ENCODE measurements at regions not wholly inside any gene's neighbourhood (a gene's known extent, or its start where the extent isn't known, plus 50 kb on each side); places are given as distances from the start of the nearest gene placed in this dataset.
A peak's percentile ranks its signal among the peaks of the same experiment; 100 is the strongest.
"Not testable (repeated sequence)": the region's sequence is repeated elsewhere in the genome, so short reads cannot be mapped to it uniquely, and the experiment has no call there.

GRCh38 chr15:22572152-22572735 is 113.5 kb downstream of the GOLGA6L22 start:
- POLR2A ChIA-PET; H3K27ac ChIP-seq (ENCODE audit: extremely low read depth, low read depth, low read length); H3K79me2 ChIP-seq (ENCODE audit: control insufficient read depth, insufficient read depth, low read length); in situ Hi-C loops (cut with MboI); H3K9ac ChIP-seq (ENCODE audit: insufficient read depth in 1 of 2, low read depth in 2 of 2, low read length in 2 of 2); H3K4me3 ChIP-seq; ATAC-seq; H2AFZ ChIP-seq (ENCODE audit: low read depth, low read length); H3K4me2 ChIP-seq (ENCODE audit: insufficient read depth, low read length); H4K20me1 ChIP-seq (replicated peaks; ENCODE audit: control insufficient read depth, insufficient read depth, low read length); intact Hi-C loops (cut with micrococcal nuclease); H3K36me3 ChIP-seq (ENCODE audit: control insufficient read depth, insufficient read depth, low read length); H3K4me1 ChIP-seq (replicated peaks in 1 of 2; ENCODE audit: control insufficient read depth in 2 of 2, insufficient read depth in 2 of 2, low read length in 2 of 2); FAIRE-seq; DNase-seq (ENCODE audit: extremely low read depth in 1 of 4, low spot score in 3 of 4); H3K9me3 ChIP-seq (replicated peaks; ENCODE audit: control insufficient read depth, insufficient read depth, low read depth, low read length); H3K9me1 ChIP-seq (ENCODE audit: control insufficient read depth, insufficient read depth, low read length); H3K27me3 ChIP-seq (ENCODE audit: control insufficient read depth in 2 of 2, insufficient read depth in 2 of 2, low read length in 2 of 2); CTCF ChIA-PET (ENCODE audit: low intra/inter-chr PET ratio); BruUV-seq (replicated peaks): not testable (repeated sequence)
- WGBS (ENCODE audit: insufficient coverage, low coverage, missing lambda C conversion rate), result 74% methylated on average over 3 of the region's 6 CpGs

- H3K4me1 ChIP-seq (replicated peaks in 1 of 2; ENCODE audit: control insufficient read depth in 2 of 2, insufficient read depth in 2 of 2, low read length in 2 of 2); BruUV-seq (replicated peaks); H3K9me1 ChIP-seq (ENCODE audit: control insufficient read depth, insufficient read depth, low read length); H3K27ac ChIP-seq (ENCODE audit: extremely low read depth, low read depth, low read length); H3K9me3 ChIP-seq (replicated peaks; ENCODE audit: control insufficient read depth, insufficient read depth, low read depth, low read length); H2AFZ ChIP-seq (ENCODE audit: low read depth, low read length); POLR2A ChIA-PET; H4K20me1 ChIP-seq (replicated peaks; ENCODE audit: control insufficient read depth, insufficient read depth, low read length); intact Hi-C loops (cut with micrococcal nuclease); H3K4me3 ChIP-seq; H3K79me2 ChIP-seq (ENCODE audit: control insufficient read depth, insufficient read depth, low read length); H3K27me3 ChIP-seq (ENCODE audit: control insufficient read depth in 2 of 2, insufficient read depth in 2 of 2, low read length in 2 of 2); ATAC-seq; H3K4me2 ChIP-seq (ENCODE audit: insufficient read depth, low read length); FAIRE-seq; in situ Hi-C loops (cut with MboI); H3K9ac ChIP-seq (ENCODE audit: insufficient read depth in 1 of 2, low read depth in 2 of 2, low read length in 2 of 2); CTCF ChIA-PET (ENCODE audit: low intra/inter-chr PET ratio); H3K36me3 ChIP-seq (ENCODE audit: control insufficient read depth, insufficient read depth, low read length): not testable (repeated sequence)
- peak in 3 of 4 experiments; percentile 0 to 2 (median 1) for DNase-seq (ENCODE audit: extremely low read depth in 1 of 4, low spot score in 3 of 4)
- WGBS (ENCODE audit: insufficient coverage, low coverage, missing lambda C conversion rate), result 96% methylated on average over 11 of the region's 17 CpGs
Observed at GRCh38 chr15:22572792-22573191, 114.1 kb downstream of the GOLGA6L22 start.

GRCh38 chr15:22577828-22578227 is 119.1 kb downstream of the GOLGA6L22 start:
- in situ Hi-C loops (cut with MboI); DNase-seq (ENCODE audit: extremely low read depth in 1 of 4, low spot score in 3 of 4); H4K20me1 ChIP-seq (replicated peaks; ENCODE audit: control insufficient read depth, insufficient read depth, low read length); ATAC-seq; H3K79me2 ChIP-seq (ENCODE audit: control insufficient read depth, insufficient read depth, low read length); H3K4me2 ChIP-seq (ENCODE audit: insufficient read depth, low read length); FAIRE-seq; H3K36me3 ChIP-seq (ENCODE audit: control insufficient read depth, insufficient read depth, low read length); POLR2A ChIA-PET; intact Hi-C loops (cut with micrococcal nuclease); H3K9me1 ChIP-seq (ENCODE audit: control insufficient read depth, insufficient read depth, low read length); CTCF ChIA-PET (ENCODE audit: low intra/inter-chr PET ratio); H3K4me3 ChIP-seq; BruUV-seq (replicated peaks); H3K9me3 ChIP-seq (replicated peaks; ENCODE audit: control insufficient read depth, insufficient read depth, low read depth, low read length); H3K9ac ChIP-seq (ENCODE audit: insufficient read depth in 1 of 2, low read depth in 2 of 2, low read length in 2 of 2); H3K27ac ChIP-seq (ENCODE audit: extremely low read depth, low read depth, low read length); H2AFZ ChIP-seq (ENCODE audit: low read depth, low read length); H3K4me1 ChIP-seq (replicated peaks in 1 of 2; ENCODE audit: control insufficient read depth in 2 of 2, insufficient read depth in 2 of 2, low read length in 2 of 2); H3K27me3 ChIP-seq (ENCODE audit: control insufficient read depth in 2 of 2, insufficient read depth in 2 of 2, low read length in 2 of 2): not testable (repeated sequence)
- WGBS (ENCODE audit: insufficient coverage, low coverage, missing lambda C conversion rate), result no CpG with 5 or more reads among the region's 4 CpGs

GRCh38 chr15:22579213-22579612 is 120.5 kb downstream of the GOLGA6L22 start:
- H3K4me3 ChIP-seq; H3K79me2 ChIP-seq (ENCODE audit: control insufficient read depth, insufficient read depth, low read length); FAIRE-seq; H2AFZ ChIP-seq (ENCODE audit: low read depth, low read length); H3K9ac ChIP-seq (ENCODE audit: insufficient read depth in 1 of 2, low read depth in 2 of 2, low read length in 2 of 2); H3K36me3 ChIP-seq (ENCODE audit: control insufficient read depth, insufficient read depth, low read length); H3K27ac ChIP-seq (ENCODE audit: extremely low read depth, low read depth, low read length); H3K9me1 ChIP-seq (ENCODE audit: control insufficient read depth, insufficient read depth, low read length); in situ Hi-C loops (cut with MboI); DNase-seq (ENCODE audit: extremely low read depth in 1 of 4, low spot score in 3 of 4); POLR2A ChIA-PET; H3K4me1 ChIP-seq (replicated peaks in 1 of 2; ENCODE audit: control insufficient read depth in 2 of 2, insufficient read depth in 2 of 2, low read length in 2 of 2); H3K9me3 ChIP-seq (replicated peaks; ENCODE audit: control insufficient read depth, insufficient read depth, low read depth, low read length); ATAC-seq; H3K4me2 ChIP-seq (ENCODE audit: insufficient read depth, low read length); BruUV-seq (replicated peaks); H4K20me1 ChIP-seq (replicated peaks; ENCODE audit: control insufficient read depth, insufficient read depth, low read length); CTCF ChIA-PET (ENCODE audit: low intra/inter-chr PET ratio); H3K27me3 ChIP-seq (ENCODE audit: control insufficient read depth in 2 of 2, insufficient read depth in 2 of 2, low read length in 2 of 2); intact Hi-C loops (cut with micrococcal nuclease): not testable (repeated sequence)
- no CpG with 5 or more reads among the region's 2 CpGs for WGBS (ENCODE audit: insufficient coverage, low coverage, missing lambda C conversion rate)

All from K562 (cell line).